ENCODE measurements at regions not wholly inside any gene's neighbourhood (a gene's known extent, or its start where the extent isn't known, plus 50 kb on each side); places are given as distances from the start of the nearest gene placed in this dataset.

- TF ChIP-seq EZH2 (IDR thresholded peaks at IDR 0.05; ENCODE audit: insufficient read depth, poor library complexity, severe bottlenecking), result no peak
- no peak for TF ChIP-seq EZH2phosphoT487 (IDR thresholded peaks at IDR 0.05; ENCODE audit: insufficient read depth, low read depth)
These were observed 58.1 kb upstream of the SCEL start for GRCh38 chr13:77477299-77477848.

Data from GM23248 (cell line).